Astrocyte of the cerebellum (primary cell): ENCODE measurements at regions not wholly inside any gene's neighbourhood (a gene's known extent, or its start where the extent isn't known, plus 50 kb on each side); places are given as distances from the start of the nearest gene placed in this dataset.
"Not testable (repeated sequence)": the region's sequence is repeated elsewhere in the genome, so short reads cannot be mapped to it uniquely, and the experiment has no call there.

Source experiments
- DNase-seq: peaks from one replicate; pipeline ENCODE4 v3.0.0-alpha.2; 2011; ENCODE audit warnings: low read depth
- H3K4me3 ChIP-seq: 2 replicates; pipeline ENCODE4 v1.5.1; 2011; ENCODE audit warnings: mild to moderate bottlenecking, low read depth, low read length, moderate library complexity
- in situ Hi-C: cut with HindIII; loops from 2 replicates; pipeline ENCODE4 v1.10.0; 2017; ENCODE audit warnings: low sequenced_read_pairs
- TF ChIP-seq, protein P1 (sequence below): IDR thresholded peaks from 2 replicates; pipeline ENCODE4 v1.5.1; 2012; ENCODE audit warnings: low read length, low read depth, moderate library complexity, mild to moderate bottlenecking; ENCODE audit errors: missing control alignments

- TF ChIP-seq, protein P1, sequence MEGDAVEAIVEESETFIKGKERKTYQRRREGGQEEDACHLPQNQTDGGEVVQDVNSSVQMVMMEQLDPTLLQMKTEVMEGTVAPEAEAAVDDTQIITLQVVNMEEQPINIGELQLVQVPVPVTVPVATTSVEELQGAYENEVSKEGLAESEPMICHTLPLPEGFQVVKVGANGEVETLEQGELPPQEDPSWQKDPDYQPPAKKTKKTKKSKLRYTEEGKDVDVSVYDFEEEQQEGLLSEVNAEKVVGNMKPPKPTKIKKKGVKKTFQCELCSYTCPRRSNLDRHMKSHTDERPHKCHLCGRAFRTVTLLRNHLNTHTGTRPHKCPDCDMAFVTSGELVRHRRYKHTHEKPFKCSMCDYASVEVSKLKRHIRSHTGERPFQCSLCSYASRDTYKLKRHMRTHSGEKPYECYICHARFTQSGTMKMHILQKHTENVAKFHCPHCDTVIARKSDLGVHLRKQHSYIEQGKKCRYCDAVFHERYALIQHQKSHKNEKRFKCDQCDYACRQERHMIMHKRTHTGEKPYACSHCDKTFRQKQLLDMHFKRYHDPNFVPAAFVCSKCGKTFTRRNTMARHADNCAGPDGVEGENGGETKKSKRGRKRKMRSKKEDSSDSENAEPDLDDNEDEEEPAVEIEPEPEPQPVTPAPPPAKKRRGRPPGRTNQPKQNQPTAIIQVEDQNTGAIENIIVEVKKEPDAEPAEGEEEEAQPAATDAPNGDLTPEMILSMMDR: no peak
- in situ Hi-C loops: no loop called here
- DNase-seq: no peak
- no peak overlapping the region for H3K4me3 ChIP-seq
Observed at GRCh38 chr14:84927096-84927827, 602.7 kb upstream of the FLRT2 start.

DNA sequence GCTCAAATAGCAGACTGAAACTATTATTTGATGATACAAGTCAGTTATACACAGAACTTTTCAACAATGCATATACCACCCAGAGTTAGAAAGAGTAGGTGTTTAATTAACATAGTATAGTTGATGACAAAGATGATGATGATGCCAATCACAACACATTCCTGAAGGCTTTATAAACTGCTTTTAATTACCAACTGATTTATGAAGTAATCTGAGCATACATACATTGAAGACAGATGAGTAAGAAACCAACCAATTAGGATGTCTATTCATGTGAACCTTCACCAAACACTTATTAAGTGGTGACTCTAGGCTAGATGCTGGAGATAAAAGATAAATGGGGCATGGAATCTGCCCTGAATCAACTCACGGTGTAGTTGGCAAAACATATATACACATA lies 600.9 kb upstream of the FLRT2 start:
- DNase-seq: no peak
- H3K4me3 ChIP-seq: no peak overlapping the region
- in situ Hi-C loops: no loop called here
- TF ChIP-seq, protein P1: no peak

DNA sequence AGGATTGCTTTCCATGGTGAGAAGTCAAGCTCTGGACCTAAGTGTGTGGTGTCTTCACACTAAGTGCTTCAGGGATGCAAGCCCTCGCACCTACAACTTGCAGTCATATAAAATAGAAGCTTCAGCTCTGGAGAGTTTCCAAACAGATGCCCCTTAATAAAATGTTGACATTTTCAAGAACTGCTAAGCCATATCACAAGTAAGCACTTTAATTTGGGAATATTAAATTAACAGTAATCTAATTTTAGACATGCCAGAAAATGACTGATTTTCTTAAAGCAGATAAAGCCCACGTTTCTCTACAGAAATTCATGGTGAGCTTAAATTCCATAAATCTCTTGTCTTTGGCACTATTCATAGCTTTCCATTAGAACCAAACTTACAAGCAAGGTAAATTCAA lies 600.1 kb upstream of the FLRT2 start:
- DNase-seq: no peak
- TF ChIP-seq, protein P1: no peak
- no peak overlapping the region for H3K4me3 ChIP-seq
- in situ Hi-C loops: no loop called here

GRCh38 chr14:84937016-84937415 lies 592.9 kb upstream of the FLRT2 start:
- in situ Hi-C loops: no loop called here
- no peak for DNase-seq
- no peak overlapping the region for H3K4me3 ChIP-seq
- TF ChIP-seq, protein P1: no peak

GRCh38 chr14:84937449-84937848 lies 592.5 kb upstream of the FLRT2 start:
- DNase-seq: no peak
- TF ChIP-seq, protein P1: no peak
- in situ Hi-C loops: no loop called here
- no peak overlapping the region for H3K4me3 ChIP-seq

GRCh38 chr14:84944901-84945300 lies 585.0 kb upstream of the FLRT2 start:
- in situ Hi-C loops, DNase-seq, H3K4me3 ChIP-seq: not testable (repeated sequence)

DNA sequence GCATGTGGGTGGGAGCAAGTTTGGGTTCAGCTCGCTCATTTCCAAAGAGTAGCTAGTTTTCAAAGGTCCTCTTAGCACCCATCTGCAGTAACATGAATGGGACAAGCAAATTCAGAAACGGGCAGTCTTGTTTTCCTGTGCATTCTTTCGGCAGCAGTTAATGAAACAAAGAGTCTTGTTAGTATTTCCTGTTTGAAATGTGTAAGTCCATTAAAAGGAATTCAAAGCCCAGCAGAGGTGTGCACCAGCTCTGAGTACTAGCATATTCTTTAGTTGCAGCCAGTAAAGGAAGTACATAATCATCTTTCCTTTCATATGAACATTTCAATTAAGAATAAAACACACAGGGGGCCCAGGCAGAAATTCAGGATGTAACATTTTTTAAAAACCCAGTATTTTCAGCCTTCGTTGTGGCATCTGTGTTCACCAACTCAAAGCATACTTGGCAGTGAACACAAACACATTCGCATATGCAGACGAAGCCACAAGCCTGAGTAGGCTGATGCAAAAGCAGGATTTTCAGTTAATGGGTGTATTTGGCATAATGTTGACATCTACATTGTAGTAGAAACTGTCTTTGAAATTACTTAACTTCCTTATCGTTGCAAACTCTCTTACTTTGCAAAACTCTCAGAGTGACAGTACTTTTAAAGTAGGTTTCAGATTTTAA lies 570.0 kb upstream of the FLRT2 start:
- H3K4me3 ChIP-seq: no peak overlapping the region
- no peak for DNase-seq
- in situ Hi-C loops: no loop called here
- TF ChIP-seq, protein P1: no peak
